ENCODE measurements at regions not wholly inside any gene's neighbourhood (a gene's known extent, or its start where the extent isn't known, plus 50 kb on each side); places are given as distances from the start of the nearest gene placed in this dataset.

- Histone ChIP-seq H3K4me2 (ENCODE audit: low read depth, low read length) (no peak overlapping the region), H3K23ac (ENCODE audit: low read depth, low read length) (no peak overlapping the region), H3K14ac (replicated peaks; ENCODE audit: low read depth, low read length) (no peak overlapping the region), H4K20me1 (ENCODE audit: insufficient read depth, low read length) (no peaks in the 10 kb centered on the region), H3K9ac (ENCODE audit: low read depth, low read length) (no peak overlapping the region), H3K56ac (ENCODE audit: extremely low read depth, insufficient read depth, low read length) (no peak overlapping the region), H3K4me1 (ENCODE audit: control insufficient read depth, insufficient read depth, low read length) (no peaks in the 10 kb centered on the region), H4K5ac (ENCODE audit: low read depth, low read length) (no peak overlapping the region), H2BK5ac (ENCODE audit: low read depth, low read length, poor library complexity, severe bottlenecking) (no peak overlapping the region), H2AK5ac (ENCODE audit: low read depth, low read length) (no peak overlapping the region), H3K36me3 (ENCODE audit: control insufficient read depth, insufficient read depth, low read length) (no peaks in the 10 kb centered on the region), H3K4ac (ENCODE audit: low read depth, low read length) (no peak overlapping the region), H2BK120ac (ENCODE audit: low read depth, low read length) (no peak overlapping the region), H2BK15ac (ENCODE audit: low read depth, low read length) (no peak overlapping the region), H3K27me3 (ENCODE audit: control insufficient read depth, insufficient read depth, low read length) (no peaks in the 10 kb centered on the region), H3K4me3 (ENCODE audit: insufficient read depth, low read depth, low read length) (no peak overlapping the region), H2AFZ (replicated peaks; ENCODE audit: low read length, poor library complexity) (no peak overlapping the region), H3K79me1 (ENCODE audit: low read depth in 1 of 2, low read length in 2 of 2) (no peaks in the 10 kb centered on the region), H2BK20ac (ENCODE audit: low read depth, low read length) (no peak overlapping the region), H2AK9ac (replicated peaks; ENCODE audit: low read depth, low read length, poor library complexity) (no peak overlapping the region), H3K9me3 (ENCODE audit: control insufficient read depth, insufficient read depth, low read length) (no peaks in the 10 kb centered on the region), H3K27ac (ENCODE audit: insufficient read depth, low read length) (no peak overlapping the region), H4K91ac (ENCODE audit: insufficient read depth, low read depth, low read length) (no peak overlapping the region), H3K18ac (ENCODE audit: low read depth, low read length) (no peak overlapping the region), H3K9me1 (ENCODE audit: insufficient read depth, low read length) (no peaks in the 10 kb centered on the region), H4K8ac (ENCODE audit: low read depth in 2 of 2, low read length in 2 of 2) (no peak overlapping the region)
- TF ChIP-seq BHLHE40 (IDR thresholded peaks at IDR 0.05; ENCODE audit: low read depth, low read length) (no peak), USF2 (IDR thresholded peaks at IDR 0.05; ENCODE audit: low read depth, low read length) (no peak), SMC3 (IDR thresholded peaks at IDR 0.05; ENCODE audit: low read depth, low read length) (no peak), FOS (IDR thresholded peaks at IDR 0.05; ENCODE audit: low read depth, low read length) (no peak)
- no TSS peak for BruUV-seq (replicated peaks)
- DNase-seq (no peak), ATAC-seq (ENCODE audit: low read depth) (no peak)
- 14% methylated on average over 2 of the region's 4 CpGs; no CpG with 5 or more reads in 1 of the 2 experiments for WGBS, 2 experiments (ENCODE audit: extremely low coverage in 2 of 2, insufficient read length in 1 of 2)
- in situ Hi-C loops (cut with MboI; ENCODE audit: low sequenced_read_pairs) (no loop called here), intact Hi-C loops (cut with micrococcal nuclease) (no loop called here), dilution Hi-C loops (cut with HindIII; ENCODE audit: low sequenced_read_pairs, unreplicated experiment) (no loop called here)
- CTCF ChIA-PET: no interaction called here
- POLR2A ChIA-PET (ENCODE audit: unreplicated experiment): no interaction called here
Measured at GRCh38 chr11:81072273-81072672, 1631.4 kb upstream of the TENM4 start.
